ENCODE measurements at regions not wholly inside any gene's neighbourhood (a gene's known extent, or its start where the extent isn't known, plus 50 kb on each side); places are given as distances from the start of the nearest gene placed in this dataset.
"Not testable (repeated sequence)": the region's sequence is repeated elsewhere in the genome, so short reads cannot be mapped to it uniquely, and the experiment has no call there.

DNA sequence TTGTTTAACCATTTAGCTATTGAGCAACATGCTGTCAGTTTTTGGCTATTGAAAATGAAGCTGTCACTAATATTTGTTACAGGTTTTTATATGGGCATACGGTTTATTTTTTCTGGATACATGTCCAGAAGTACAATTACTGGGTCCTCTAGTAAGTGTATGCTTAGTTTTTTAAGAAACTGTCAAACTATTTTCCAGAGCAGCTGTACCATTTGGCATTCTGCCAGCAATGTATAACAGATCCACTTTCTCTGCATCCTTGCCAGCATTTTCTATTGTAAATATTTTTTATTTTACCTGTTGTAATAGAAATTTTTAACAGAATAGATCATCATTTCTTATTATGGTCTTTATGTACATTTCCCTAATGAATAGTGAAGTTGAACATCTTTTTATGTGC, 658.8 kb downstream of the EDEM1 start:
- DNase-seq = no peak

DNA sequence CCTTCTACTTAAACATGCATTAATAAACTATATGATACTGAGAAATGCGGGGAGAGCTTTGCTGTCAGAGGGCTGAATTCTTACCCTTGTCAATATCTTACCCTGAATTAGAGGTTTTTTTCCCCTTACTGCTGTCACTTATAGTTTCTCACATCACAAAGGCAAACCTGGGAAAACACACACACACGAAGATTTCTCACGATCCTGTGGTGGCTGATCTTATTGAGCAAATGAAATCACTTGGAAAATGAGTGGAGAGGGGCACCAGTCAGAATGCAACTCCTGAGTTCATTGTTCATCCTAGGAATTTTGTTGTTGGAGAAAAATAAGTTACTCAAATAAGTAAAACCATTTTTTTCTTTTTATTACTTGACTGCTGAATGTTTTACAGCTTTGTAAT, 673.6 kb downstream of the EDEM1 start:
- no peak for DNase-seq

DNA sequence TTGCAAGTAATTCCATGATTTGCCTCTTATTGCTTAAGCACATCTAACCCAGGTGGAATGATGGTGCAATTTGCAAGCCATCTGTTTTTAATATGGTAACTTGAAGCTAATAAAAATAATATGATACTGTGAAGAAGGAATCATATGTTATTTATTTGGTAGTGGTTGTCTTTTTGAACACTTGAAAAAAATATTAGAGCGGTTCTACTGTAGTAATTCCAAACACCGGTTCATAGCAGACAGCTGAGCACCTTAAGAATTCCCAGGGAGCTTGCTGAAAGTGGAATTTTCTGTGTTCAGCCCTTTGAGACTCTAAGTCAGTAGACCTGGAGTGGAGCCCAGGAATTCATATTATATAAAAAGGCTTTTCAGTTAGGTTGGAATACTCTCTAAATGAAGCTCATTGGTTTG, 687.4 kb downstream of the EDEM1 start:
- no peak for DNase-seq

DNA sequence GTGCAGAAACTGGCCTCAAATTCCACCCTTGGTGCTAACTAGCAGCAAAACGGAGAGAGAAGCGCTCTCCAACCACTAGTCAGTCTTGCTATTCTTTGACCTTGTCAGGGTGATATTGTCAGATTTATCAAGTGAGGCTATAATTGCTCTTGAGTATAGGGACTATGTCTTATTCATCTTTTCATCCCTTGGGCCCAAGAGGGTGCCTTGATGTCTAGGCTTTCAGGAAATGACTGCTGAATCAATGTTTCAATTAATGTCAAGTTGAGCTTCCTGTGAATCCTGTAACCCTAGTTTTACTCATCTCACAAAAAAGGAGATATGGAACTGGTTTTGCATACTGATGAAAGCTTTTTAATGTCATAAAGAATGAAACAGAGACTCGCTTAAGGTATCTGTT, 701.3 kb downstream of the EDEM1 start:
- DNase-seq = no peak

DNA sequence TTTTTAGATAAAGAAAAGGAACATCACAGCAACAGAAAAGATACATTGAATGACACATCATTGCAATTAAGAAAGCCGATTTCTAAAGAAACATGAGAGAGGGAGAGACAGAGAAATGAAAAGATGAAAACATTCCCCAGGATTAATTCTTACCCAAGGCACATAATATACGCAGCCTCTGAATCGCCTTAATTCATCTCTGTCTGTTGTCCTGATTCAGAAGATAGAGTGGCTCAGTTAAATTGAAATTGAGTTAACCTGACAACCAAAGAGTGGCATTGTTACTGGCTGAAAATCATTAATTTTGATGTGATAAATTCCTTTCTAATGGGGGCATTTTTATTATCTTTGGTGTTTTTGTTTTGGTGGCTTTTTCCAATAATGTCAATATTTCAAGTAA, 701.9 kb downstream of the EDEM1 start:
- DNase-seq = no peak

DNA sequence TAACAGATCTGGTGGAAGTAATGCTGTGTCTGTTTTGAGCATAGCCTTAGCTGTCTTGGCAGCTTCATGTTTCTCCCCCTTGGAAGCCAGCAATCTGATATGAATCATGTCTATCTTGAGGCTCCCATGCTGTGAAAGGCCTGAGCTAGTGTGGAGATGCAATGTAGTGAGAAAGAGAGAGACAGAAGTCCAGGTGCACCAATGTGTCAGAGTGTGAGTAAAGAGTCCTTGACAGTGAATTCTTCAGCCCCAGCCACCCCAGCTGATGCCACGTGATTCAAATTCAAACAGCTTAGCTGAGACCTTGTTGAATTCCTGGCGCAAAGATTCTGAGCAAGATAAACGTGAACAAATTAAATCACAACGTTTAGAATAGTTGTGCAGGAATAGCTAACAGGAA, 704.2 kb downstream of the EDEM1 start:
- no peak for DNase-seq

DNA sequence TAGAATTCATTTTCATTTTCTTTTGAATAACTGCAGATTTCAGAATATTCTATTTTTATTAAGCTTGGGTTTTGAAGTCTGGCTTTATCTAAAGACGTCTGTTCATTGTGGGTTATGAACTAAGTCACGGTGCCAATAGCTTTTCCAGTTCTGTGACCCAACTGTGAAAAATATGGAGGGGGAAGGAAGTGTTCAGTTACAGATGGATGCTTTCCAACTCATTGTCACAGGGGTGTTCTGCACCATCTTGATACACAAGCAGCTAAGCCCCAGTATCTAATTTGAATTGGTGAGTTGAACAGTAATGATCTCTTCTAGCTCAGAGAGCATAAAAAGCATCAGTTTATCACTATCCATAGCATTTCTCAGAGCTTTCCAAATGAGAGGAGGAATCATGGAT, 710.6 kb downstream of the EDEM1 start:
- DNase-seq = no peak

DNA sequence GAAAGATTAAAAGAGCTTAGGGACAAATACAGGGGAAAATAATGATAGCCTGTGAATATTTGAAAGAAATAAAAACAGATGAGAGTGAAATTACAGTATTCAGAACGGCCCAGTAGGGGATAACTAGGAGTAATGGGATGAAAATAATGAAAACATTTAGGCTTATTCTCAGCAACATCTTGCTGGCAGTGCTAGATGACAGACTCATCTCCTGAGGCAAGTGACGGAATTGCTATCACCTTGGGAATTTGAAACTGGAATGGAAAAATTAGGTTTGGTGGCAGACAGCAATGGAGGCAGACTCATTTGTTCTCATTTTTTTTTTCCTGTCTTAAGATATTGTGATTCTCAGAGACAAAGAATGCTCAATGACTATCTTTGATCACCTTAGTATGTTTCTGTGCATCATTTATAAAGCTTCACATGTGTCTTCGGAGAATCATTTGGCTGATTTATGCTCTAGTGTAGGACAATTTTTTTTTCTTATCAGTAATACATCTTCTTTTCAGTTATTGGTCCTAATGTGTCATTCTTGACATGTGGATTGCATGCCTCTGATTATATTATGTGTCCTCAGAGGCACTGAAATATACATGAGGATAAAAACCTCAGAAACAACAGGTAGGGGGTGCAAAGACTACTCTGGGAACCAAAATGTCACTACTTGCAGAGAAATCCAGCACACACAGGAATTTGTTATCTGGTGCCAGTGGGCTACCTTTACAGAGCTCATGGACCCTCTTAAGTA, 711.7 kb downstream of the EDEM1 start:
- no peak for DNase-seq

DNA sequence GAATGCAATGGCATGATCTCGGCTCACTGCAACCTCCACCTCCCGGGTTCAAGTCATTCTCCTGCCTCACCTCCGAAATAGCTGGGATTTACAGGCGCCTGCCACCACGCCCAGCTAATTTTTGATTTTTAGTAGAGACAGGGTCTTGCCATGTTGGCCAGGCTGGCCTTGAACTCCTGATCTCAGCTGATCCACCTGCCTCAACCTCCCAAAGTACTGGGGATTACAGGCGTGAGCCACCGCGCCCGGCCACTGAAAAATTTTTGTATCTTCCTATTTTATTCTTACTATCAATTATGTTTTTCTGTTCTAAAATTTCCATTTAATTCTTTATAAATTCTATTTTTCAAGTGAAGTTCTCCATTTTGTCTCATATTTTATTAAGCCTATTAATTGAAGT, 730.4 kb downstream of the EDEM1 start:
- no peak for DNase-seq

DNA sequence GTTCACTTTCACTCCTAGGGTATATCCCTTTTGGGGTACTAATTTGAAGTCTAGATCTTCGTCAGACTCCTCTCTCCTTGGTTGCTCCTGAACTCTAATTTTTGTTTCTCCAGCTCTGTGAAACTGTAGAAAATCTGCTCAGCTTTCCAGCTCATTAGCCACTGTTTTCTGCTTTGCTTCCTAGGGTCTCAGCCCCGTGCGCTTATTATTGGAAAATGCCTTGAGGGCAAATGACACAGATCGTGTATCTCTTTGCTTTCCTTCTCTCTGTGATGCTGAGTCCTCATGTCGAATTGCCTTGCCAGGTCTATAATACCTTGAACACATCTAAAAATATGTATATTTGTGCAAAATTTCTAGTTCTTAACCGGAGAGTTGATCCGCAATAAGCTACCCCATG, 731.1 kb downstream of the EDEM1 start:
- no peak for DNase-seq

DNA sequence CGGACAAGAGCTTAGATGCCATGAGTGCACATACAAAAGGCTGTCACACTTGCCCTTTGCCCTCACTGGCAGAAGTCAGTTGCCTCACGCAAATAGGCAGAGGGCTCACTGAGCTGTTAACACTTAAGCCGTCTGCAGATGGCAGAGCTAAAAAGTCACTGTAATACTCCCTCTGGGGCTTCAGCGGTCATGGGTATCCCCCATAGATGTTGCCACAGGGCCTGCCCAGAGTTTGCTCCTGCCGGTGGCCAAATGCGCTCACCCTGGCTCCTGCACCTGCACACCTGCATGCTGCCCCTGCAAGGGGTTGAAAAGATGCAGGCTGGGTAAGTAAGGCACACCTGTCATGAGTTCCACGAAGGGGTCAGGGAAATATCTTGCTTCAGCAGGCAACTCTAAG, 741.5 kb downstream of the EDEM1 start:
- no peak for DNase-seq

DNA sequence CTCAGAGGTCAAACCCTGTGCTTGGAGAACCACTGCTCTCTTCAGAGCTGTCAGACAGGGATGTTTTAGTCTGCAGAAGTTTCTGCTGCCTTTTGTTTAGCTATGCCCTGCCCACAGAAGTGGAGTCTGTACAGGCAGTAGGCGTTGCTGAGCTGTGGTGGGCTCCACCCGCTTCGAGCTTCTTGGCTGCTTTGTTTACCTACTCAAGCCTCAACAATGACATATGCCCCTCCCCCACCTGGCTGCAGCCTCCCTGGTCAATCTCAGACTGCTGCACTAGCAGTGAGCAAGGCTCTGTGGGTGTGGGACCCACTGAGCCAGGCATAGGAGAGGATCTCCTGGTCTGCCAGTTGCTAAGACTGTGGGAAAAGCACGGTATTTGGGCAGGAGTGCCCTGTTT, 756.6 kb downstream of the EDEM1 start:
- not testable (repeated sequence) for DNase-seq

DNA sequence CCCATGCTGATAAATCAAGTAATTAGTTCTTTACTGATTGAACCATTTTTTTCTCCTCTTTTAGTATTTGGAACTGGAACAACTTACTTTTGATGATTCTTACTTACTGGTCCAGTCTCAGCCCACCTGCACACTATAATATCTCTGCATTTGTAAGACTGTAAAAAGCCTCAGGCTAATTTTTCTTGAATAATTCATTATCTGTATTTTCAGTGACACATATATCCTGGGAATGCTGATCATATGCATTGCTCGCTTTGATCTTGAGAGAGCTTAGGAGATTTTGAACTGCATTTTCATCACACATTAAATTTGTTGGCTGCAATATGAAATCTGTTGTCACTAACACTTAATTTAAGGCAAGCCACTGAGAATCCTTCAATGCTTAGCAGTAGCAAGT, 760.6 kb downstream of the EDEM1 start:
- DNase-seq = no peak

DNA sequence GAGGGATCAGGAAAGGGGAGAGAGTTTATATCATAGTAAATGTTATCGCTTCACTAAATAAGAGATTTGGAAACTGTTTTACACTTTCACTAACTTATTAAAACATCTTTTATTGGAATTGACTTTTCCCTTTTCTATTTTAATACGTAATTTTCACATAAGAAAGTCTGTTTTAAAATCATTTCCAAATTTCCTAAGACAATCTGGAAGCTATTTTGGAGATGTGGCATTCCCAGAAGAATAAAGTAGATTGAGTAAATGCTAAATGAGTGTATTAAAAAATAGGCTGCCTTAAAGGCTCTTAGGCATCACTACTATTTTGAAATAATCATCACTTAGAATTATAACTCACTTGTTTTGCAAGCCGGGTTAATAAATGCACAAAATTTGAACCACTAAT, 763.5 kb downstream of the EDEM1 start:
- DNase-seq = no peak

DNA sequence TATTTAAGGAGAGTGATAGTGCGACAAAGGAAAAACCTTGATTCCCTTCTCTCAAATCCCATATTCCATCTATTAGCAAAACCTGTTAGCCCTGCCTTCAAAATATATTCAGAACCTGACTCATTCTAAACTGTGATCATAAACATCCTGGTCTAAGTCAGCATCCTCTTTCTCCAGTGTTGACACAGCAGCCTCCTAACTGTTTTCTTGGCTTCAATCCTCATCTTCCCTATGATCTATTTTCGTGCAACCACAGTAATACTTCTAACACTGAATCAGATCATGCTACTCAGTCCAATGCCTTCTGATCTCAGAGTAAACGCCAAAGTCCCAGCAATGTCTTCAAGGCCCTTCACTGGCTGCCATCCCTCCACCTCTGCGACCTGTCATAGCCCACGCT, 785.1 kb downstream of the EDEM1 start:
- no peak for DNase-seq

DNA sequence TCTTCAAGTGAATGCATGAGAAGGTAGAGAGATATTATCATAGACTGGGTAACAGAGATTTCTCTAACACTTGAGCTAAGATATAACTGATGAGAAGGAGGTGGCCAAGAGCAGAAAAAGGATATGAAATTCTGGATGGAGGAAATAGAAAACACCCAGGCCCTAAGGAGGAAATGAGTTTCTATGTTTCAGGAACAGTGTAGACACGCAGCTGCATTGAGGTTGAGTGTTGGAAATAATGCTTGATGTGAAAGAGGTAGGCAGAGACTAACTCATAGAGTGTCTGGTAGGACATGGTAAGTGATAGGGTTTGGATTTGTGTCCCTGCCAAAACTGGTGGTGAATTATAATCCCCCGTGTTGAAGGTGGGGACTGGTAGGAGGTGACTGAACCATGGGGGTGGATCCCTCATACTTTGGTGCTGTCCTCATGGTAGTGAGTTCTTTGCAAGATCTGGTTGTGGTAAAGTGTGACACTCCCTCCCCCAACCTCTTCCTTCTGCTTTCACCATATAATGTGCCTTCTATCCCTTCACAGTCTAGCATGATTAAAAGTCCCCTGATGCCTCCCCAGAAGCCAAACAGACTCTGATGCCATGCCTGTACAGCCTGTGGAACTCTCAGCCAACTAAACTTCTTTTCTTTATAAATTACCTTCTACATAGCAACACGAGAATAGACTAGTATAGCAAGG, 787.3 kb downstream of the EDEM1 start:
- DNase-seq = no peak

DNA sequence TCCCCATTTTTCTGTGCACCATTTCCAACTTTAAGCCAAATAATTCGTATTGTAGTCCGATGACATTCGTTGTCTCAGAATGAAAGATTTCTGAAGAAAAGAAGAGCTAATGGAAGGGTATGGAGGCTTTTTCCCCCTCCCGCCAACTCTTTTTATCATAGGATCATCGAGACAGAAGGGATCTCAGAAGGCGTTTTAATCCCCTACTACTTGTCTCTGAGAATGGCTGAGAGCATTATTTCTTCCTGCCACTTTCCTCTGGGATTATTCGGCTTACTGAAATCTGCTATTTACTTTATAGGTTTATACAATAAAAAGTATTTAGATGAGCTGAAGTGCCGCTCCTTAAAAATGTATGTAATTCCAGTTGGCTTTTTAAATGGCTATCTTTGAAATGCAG, 789.8 kb downstream of the EDEM1 start:
- DNase-seq = no peak

DNA sequence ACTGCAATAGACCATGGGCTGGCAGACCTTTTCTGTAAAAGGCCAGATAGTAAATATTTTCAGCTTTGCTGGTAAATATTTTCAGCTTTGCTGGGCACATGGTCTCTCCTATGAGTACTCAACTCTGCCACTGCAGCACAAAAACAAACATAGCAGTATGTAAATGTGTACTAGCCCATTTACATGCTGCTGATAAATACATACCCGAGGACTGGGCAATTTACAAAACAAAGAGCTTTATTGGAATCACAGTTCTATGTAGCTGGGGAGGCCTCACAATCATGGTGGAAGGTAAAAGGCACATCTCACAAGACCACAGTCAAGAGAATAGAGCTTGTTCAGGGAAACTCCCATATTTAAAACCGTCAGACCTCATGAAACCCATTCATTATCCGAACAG, 793.0 kb downstream of the EDEM1 start:
- no peak for DNase-seq

DNA sequence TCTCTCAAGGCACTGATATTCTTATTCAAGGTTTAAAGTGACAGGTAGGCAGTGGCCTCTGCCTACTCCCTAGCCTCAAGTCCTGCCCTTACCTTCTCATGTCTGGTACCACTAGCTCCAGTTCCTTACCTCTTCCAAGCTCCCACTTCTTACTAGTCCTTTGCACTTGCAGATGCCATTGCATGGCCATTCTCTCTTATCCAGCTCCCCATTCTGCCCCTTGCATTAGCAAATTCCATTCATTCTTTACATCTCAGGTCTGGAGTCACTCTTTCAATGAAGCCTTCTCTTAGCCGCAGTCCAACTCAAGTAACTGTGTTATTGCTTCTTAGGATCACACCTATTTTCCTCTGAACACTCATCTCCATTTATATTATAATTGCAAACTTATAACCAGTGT, 807.1 kb downstream of the EDEM1 start:
- DNase-seq = no peak

DNA sequence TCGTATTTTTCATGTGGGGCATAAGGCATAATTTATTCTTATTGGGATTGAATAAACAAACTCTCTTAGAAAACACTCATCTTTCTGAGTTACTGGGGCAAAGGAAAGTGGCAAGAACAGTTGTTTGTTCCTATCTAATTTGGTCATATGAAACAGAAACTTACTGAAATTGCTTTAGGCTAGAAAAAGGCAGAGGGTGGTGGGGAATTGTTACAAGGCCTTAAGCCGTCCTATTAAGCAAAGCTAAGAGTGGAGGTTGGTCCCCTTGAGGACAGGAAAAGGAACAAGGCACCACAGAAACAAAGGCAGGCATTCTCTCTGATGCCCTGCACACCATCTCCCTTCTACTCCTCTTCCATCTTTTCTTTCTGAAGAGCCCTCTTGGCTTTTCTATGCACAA, 830.9 kb downstream of the EDEM1 start:
- DNase-seq = no peak

DNA sequence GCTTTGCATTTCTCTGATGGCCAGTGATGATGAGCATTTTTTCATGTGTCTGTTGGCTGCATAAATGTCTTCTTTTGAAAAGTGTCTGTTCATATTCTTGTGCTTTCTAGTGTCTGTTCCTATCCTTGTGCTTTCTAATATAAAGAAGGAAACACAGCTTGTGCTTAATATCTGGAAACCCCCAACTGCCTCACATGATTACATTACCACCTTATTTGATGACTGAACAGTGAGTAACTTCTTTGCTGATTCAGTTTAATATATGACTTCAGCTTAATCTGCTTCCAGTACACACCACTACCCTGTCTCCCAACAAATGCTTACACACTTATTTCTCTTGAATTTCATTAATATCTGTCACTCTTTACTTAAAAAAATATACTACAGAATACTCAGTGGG, 835.1 kb downstream of the EDEM1 start:
- DNase-seq = no peak

DNA sequence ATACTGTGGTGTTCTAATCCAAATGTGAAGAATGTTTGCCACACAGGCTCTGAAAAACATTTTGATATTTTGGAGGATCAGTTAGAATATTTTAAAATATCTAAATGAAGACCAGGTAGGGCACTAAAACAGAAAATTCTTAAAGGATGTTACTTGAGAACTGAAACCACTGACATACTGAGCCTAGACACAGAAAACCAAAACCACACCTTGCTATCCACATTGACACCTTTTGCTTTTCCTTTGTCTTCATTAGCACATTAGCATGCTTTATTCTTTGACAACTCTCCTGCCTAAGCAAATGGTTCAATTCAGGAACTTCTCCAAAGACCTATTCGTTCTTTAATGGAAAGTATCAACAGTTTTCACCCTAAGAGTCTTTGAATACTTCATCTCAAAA, 835.9 kb upstream of the GRM7 start:
- DNase-seq = no peak

DNA sequence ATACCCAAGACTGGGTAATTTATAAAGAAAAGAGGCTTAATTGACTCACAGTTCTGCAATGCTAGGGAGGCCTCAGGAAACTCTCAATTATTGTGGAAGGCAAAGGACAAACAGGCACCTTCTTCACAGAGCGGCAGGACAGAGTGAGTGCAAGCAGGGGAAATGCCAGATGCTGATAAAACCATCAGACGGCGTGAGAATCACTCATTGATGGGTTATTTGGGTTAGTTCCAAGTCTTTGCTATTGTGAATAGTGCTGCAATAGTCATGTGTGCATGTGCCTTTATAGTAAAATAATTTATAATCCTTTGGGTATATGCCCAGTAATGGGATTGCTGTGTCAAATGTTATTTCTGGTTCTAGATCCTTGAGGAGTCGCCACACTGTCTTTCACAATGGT, 830.3 kb upstream of the GRM7 start:
- DNase-seq = not testable (repeated sequence)

DNA sequence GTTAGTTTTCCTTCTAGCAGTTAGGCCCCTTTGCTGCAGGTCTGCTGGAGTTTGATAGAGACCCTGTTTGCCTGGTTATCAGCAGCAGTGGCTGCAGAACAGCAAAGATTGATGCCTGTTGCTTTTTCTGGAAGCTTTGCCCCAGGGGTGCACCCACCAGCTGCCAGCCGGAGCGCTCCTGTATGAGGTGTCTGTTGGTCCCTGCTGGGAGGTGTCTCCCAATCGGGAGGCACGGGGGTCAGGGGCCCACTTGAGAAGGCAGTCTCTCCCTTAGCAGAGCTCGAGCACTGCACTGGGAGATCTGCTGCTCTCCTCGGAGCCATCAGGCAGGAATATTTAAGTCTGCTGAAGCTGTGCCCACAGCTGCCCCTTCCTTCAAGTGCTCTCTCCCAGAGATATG, 825.3 kb upstream of the GRM7 start:
- DNase-seq = no peak

DNA sequence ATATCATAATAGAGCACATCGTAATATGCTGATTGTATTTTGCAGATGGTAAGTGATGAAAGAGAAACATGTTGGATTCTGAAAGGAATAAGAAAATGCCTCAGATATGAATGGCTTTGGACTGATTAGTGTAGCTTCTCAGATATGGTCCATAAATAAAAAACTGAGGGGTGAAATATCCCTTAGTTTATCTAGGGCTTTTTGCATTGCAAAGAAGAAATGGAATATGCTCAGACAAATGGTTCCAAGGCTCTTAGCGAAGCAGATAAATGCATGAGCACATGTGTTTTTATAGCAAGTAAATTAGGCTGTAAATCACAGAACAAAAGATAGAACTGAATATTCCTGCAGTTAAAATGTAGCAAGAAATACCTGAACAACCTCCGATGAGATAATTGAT, 820.9 kb upstream of the GRM7 start:
- no peak for DNase-seq

Data from effector CD4-positive, alpha-beta T cell (primary cell).